ENCODE measurements at regions not wholly inside any gene's neighbourhood (a gene's known extent, or its start where the extent isn't known, plus 50 kb on each side); places are given as distances from the start of the nearest gene placed in this dataset.

- no peak for DNase-seq (ENCODE audit: low spot score)
- H3K4me1 ChIP-seq: no peaks in the 10 kb centered on the region
- no peak for TF ChIP-seq CTCF (IDR thresholded peaks at IDR 0.05)
- peaks cover 0 to 8% of the 10 kb centered on the region in 2 donors for H3K9me3 ChIP-seq
- H3K4me3 ChIP-seq: no peak overlapping the region
- H3K36me3 ChIP-seq: no peaks in the 10 kb centered on the region
- no peaks in the 10 kb centered on the region for H3K27me3 ChIP-seq
- no peak overlapping the region for H3K27ac ChIP-seq
Measured at GRCh38 chr5:158398360-158399201, 539.6 kb upstream of the CLINT1 start.

GRCh38 chr5:158397278-158397677, 538.3 kb upstream of the CLINT1 start:
- no peaks in the 10 kb centered on the region for H3K27me3 ChIP-seq
- no peaks in the 10 kb centered on the region for H3K9me3 ChIP-seq
- TF ChIP-seq CTCF (IDR thresholded peaks at IDR 0.05): no peak
- no peak for DNase-seq (ENCODE audit: low spot score)
- no peaks in the 10 kb centered on the region for H3K36me3 ChIP-seq
- H3K27ac ChIP-seq: no peak overlapping the region
- H3K4me1 ChIP-seq: no peaks in the 10 kb centered on the region
- no peak overlapping the region for H3K4me3 ChIP-seq

- H3K4me1 ChIP-seq: no peaks in the 10 kb centered on the region
- TF ChIP-seq CTCF (IDR thresholded peaks at IDR 0.05): no peak
- H3K36me3 ChIP-seq: no peaks in the 10 kb centered on the region
- no peak for DNase-seq (ENCODE audit: low spot score)
- H3K9me3 ChIP-seq: no peaks in the 10 kb centered on the region
- H3K4me3 ChIP-seq: no peak overlapping the region
- no peaks in the 10 kb centered on the region for H3K27me3 ChIP-seq
- H3K27ac ChIP-seq: no peak overlapping the region
Measured at GRCh38 chr5:158394102-158394501, 535.2 kb upstream of the CLINT1 start.

- no peaks in the 10 kb centered on the region for H3K4me1 ChIP-seq
- no peaks in the 10 kb centered on the region for H3K9me3 ChIP-seq
- no peak for DNase-seq (ENCODE audit: low spot score)
- TF ChIP-seq CTCF (IDR thresholded peaks at IDR 0.05): no peak
- no peaks in the 10 kb centered on the region for H3K36me3 ChIP-seq
- H3K4me3 ChIP-seq: no peak overlapping the region
- no peak overlapping the region for H3K27ac ChIP-seq
- H3K27me3 ChIP-seq: no peaks in the 10 kb centered on the region
Measured at GRCh38 chr5:158393457-158393856, 534.5 kb upstream of the CLINT1 start.

- no peak overlapping the region for H3K4me3 ChIP-seq
- no peaks in the 10 kb centered on the region for H3K36me3 ChIP-seq
- no peaks in the 10 kb centered on the region for H3K9me3 ChIP-seq
- H3K4me1 ChIP-seq: no peaks in the 10 kb centered on the region
- no peak for DNase-seq (ENCODE audit: low spot score)
- H3K27me3 ChIP-seq: no peaks in the 10 kb centered on the region
- no peak overlapping the region for H3K27ac ChIP-seq
- TF ChIP-seq CTCF (IDR thresholded peaks at IDR 0.05): no peak
Measured at GRCh38 chr5:158392753-158393152, 533.8 kb upstream of the CLINT1 start.

- Histone ChIP-seq H3K4me3 (no peak overlapping the region), H3K27ac (no peak overlapping the region), H3K27me3 (no peaks in the 10 kb centered on the region), H3K9me3 (peaks cover 0 to 2% of the 10 kb centered on the region in 2 donors), H3K4me1 (no peaks in the 10 kb centered on the region), H3K36me3 (no peaks in the 10 kb centered on the region)
- DNase-seq (ENCODE audit: low spot score): no peak
- TF ChIP-seq CTCF (IDR thresholded peaks at IDR 0.05): no peak
Measured at GRCh38 chr5:158390577-158390976, 531.6 kb upstream of the CLINT1 start.
